Calu3 (cell line): ENCODE measurements at regions not wholly inside any gene's neighbourhood (a gene's known extent, or its start where the extent isn't known, plus 50 kb on each side); places are given as distances from the start of the nearest gene placed in this dataset.

Experiments used
- BruUV-seq: library from RNA; stranded (reverse); fragments of 400-500 nt; replicated peaks from 2 replicates; lab custom pipeline; 2021; lab: Mats Ljungman, UMichigan
- CTCF ChIA-PET: fragments of 300-600 bp; sonication (Branson Sonifier 250); formaldehyde crosslinking; loops from one replicate; lab custom pipeline; 2022; ENCODE audit warnings: antibody characterized with exemption; lab: Charles Lee
- DNase-seq: peaks from one replicate; pipeline ENCODE4 v3.0.0; 2022
- H3K27ac Mint-ChIP-seq: one replicate; pipeline ENCODE4 v1.8.0; 2022; ENCODE audit warnings: mixed read lengths; ENCODE audit not compliant: unreplicated experiment
- H3K27me3 Mint-ChIP-seq: one replicate; pipeline ENCODE4 v1.8.0; 2022; ENCODE audit warnings: mixed read lengths; ENCODE audit not compliant: unreplicated experiment
- H3K36me3 Mint-ChIP-seq: one replicate; pipeline ENCODE4 v1.8.0; 2022; ENCODE audit warnings: mild to moderate bottlenecking, moderate library complexity, mixed read lengths; ENCODE audit not compliant: insufficient read depth, unreplicated experiment
- H3K4me1 Mint-ChIP-seq: one replicate; pipeline ENCODE4 v1.8.0; 2022; ENCODE audit warnings: mild to moderate bottlenecking, low read depth, mixed read lengths; ENCODE audit not compliant: unreplicated experiment
- H3K4me3 Mint-ChIP-seq: one replicate; pipeline ENCODE4 v1.8.0; 2022; ENCODE audit warnings: mild to moderate bottlenecking, low read depth, moderate library complexity, mixed read lengths; ENCODE audit not compliant: unreplicated experiment
- H3K9me3 Mint-ChIP-seq: one replicate; pipeline ENCODE4 v1.8.0; 2022; ENCODE audit warnings: low read depth, mixed read lengths; ENCODE audit not compliant: unreplicated experiment
- intact Hi-C: fragments of 100-400 bp; cut with micrococcal nuclease; formaldehyde crosslinking; loops from one replicate; pipeline ENCODE4 v1.10.0; 2022; ENCODE audit not compliant: unreplicated experiment
- TF ChIP-seq, protein P1 (sequence below): fragments of 200-600 bp; IDR thresholded peaks from one replicate; pipeline ENCODE4 v1.8.0; 2022; ENCODE audit warnings: antibody characterized with exemption; ENCODE audit not compliant: unreplicated experiment

DNA sequence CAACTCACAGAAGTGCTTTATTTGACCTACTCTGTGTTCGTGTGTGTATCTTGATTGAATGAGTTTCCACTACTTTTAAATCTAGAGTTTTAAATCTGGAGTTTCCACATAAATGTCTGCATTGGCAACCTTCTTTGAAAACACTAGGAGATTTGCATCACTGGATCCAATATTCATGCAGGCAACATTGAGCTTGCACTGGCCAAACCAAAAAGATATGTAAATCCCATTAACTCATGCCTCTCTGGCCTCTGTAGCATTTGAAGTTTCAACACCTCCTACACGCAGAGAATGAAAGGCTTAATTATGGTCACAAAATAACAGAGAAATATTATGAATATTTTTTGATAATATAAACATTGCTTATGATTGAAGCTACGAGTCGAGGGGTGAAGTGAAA, 178.6 kb downstream of the DUSP6 start:
- H3K27me3 Mint-ChIP-seq: no peaks in the 10 kb centered on the region
- no peaks in the 10 kb centered on the region for H3K36me3 Mint-ChIP-seq
- TF ChIP-seq, protein P1, sequence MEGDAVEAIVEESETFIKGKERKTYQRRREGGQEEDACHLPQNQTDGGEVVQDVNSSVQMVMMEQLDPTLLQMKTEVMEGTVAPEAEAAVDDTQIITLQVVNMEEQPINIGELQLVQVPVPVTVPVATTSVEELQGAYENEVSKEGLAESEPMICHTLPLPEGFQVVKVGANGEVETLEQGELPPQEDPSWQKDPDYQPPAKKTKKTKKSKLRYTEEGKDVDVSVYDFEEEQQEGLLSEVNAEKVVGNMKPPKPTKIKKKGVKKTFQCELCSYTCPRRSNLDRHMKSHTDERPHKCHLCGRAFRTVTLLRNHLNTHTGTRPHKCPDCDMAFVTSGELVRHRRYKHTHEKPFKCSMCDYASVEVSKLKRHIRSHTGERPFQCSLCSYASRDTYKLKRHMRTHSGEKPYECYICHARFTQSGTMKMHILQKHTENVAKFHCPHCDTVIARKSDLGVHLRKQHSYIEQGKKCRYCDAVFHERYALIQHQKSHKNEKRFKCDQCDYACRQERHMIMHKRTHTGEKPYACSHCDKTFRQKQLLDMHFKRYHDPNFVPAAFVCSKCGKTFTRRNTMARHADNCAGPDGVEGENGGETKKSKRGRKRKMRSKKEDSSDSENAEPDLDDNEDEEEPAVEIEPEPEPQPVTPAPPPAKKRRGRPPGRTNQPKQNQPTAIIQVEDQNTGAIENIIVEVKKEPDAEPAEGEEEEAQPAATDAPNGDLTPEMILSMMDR: no peak
- DNase-seq: no peak
- H3K9me3 Mint-ChIP-seq: peaks cover 3% of the 10 kb centered on the region
- no TSS peak for BruUV-seq
- no peak overlapping the region for H3K4me3 Mint-ChIP-seq
- no peak overlapping the region for H3K27ac Mint-ChIP-seq
- CTCF ChIA-PET: no interaction called here
- no peaks in the 10 kb centered on the region for H3K4me1 Mint-ChIP-seq
- intact Hi-C loops: no loop called here

DNA sequence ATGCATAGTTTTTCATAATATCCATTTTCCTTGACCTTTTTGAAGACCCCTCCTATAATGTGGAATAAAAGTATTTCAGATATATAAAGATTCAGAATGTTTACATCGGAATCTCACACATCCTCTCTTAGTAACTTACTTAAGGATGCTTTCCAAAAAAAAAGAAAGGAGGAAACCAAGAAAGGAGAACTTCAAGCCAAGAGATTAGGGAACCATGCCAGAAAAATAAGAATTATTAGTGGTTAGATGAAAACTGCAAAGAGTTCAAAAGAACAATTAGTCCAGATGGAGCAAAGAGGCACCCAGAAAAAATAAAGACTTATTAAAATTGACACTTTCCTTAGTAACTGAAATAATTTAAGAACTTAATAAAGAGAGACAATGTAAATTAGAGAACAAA, 179.2 kb downstream of the DUSP6 start:
- H3K36me3 Mint-ChIP-seq: no peaks in the 10 kb centered on the region
- no TSS peak for BruUV-seq
- CTCF ChIA-PET: no interaction called here
- no peaks in the 10 kb centered on the region for H3K27me3 Mint-ChIP-seq
- peaks cover 3% of the 10 kb centered on the region for H3K9me3 Mint-ChIP-seq
- no peak overlapping the region for H3K4me3 Mint-ChIP-seq
- intact Hi-C loops: no loop called here
- H3K4me1 Mint-ChIP-seq: no peaks in the 10 kb centered on the region
- no peak for DNase-seq
- TF ChIP-seq, protein P1: no peak
- no peak overlapping the region for H3K27ac Mint-ChIP-seq

DNA sequence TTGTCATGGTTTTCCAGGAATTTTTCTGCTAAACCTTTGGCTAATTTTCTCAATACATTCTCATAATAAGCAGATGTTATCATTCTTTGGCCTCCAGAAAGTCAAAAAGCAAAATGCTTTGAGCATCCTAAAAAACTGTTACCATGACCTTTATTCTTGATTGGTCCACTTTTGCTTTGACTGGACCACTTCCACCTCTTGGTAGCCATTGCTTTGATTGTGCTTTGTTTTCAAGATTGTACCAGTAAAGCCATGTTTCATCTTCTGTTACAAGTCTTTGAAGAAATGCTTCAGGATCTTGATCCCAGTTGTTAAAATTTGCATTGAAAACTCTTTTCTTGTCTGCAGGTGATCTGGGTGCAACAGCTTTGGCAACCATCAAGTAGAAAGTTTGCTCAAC, 180.1 kb downstream of the DUSP6 start:
- Mint-ChIP-seq H3K4me3 (no peak overlapping the region), H3K9me3 (peaks cover 3% of the 10 kb centered on the region), H3K36me3 (no peaks in the 10 kb centered on the region), H3K27me3 (no peaks in the 10 kb centered on the region), H3K27ac (no peak overlapping the region), H3K4me1 (no peaks in the 10 kb centered on the region)
- DNase-seq: no peak
- intact Hi-C loops: no loop called here
- BruUV-seq: no TSS peak
- TF ChIP-seq, protein P1: no peak
- CTCF ChIA-PET: no interaction called here

DNA sequence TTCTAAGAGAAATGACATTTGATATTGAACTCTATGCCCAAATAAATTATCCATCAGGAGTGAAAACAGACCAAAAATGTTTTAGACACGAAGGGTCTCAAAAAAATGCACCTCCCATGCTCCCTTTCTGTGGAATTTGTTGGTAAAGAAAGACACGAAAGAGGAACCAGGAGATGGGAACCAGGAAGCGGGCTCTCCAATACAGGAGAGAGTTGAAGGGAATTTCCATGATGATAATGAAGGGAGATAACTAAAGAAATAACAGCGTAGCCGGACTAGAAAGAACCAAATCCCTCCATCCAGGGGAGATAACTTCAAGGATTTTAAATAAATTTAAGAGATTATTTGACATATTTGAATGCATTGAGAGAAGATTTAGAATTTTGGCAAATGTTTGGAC, 183.0 kb downstream of the DUSP6 start:
- H3K4me1 Mint-ChIP-seq: no peaks in the 10 kb centered on the region
- H3K27me3 Mint-ChIP-seq: no peaks in the 10 kb centered on the region
- DNase-seq: no peak
- no TSS peak for BruUV-seq
- intact Hi-C loops: no loop called here
- no peaks in the 10 kb centered on the region for H3K36me3 Mint-ChIP-seq
- TF ChIP-seq, protein P1: no peak
- no peak overlapping the region for H3K27ac Mint-ChIP-seq
- H3K4me3 Mint-ChIP-seq: no peak overlapping the region
- CTCF ChIA-PET: no interaction called here
- H3K9me3 Mint-ChIP-seq: peaks cover 3% of the 10 kb centered on the region
